ENCODE measurements at regions not wholly inside any gene's neighbourhood (a gene's known extent, or its start where the extent isn't known, plus 50 kb on each side); places are given as distances from the start of the nearest gene placed in this dataset.

DNA sequence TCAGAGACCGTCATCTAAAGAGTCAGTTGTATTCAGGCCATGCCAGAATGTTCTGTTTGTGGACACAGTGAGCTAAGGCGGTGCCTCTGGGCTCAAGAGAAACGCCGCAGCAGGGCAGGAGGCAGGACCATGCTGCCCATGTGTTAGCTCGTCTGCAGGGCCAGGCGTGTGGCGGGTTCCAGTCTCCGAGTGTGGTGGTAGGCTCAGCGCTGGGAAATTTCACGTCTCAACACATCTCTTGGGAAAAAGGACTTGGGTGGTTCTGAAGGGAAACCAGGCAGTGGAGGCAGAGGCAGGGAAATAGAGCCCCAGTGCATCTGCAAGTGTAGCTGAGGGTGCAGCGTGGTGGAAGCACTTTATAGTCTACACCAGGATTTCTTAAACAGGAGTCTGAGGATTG, 56.9 kb upstream of the TAGAP start:
- in situ Hi-C loops (cut with MboI; ENCODE audit: low sequenced_read_pairs), result loop anchor here (10.0 to 25.0 kb wide), 2 partner anchors 97 to 889 kb away; partner anchors contain the start of gene RSPH3

DNA sequence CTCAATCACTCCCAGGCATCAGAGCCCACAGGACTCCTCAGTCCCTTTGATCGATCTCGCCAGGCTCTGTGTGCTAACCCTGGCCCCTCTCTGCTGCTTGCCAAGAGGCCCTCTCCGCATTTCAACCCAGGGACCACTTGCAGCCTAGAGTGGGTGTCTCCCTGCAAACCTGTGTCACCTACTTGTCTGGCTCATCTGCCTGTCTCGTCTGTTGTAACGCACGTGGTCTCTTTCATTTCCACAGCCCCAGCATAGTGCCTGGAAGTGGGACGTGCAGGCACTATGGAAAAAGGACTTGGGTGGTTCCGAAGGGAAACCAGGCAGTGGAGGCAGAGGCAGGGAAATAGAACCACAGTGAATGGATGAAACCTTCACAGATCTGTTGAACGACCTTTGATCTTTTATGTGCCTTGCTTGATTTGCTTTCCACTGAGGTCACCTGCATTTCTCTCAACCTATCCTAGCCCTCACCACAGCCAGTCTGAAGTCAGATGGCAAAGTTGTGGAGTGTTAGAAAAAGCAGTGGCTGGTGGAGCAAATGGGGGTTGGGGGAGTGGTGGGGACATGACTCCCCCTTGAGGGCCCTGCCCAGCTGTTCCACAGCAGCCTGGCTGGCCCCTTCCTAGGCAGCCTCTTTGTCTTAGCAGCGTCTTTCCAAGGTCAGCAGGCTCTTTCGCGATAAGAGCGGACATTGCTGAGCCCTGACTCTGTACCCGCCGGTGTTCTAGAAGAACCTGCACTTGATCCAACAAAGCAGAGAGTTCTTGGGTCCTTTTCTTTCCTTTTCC, 55.8 kb upstream of the TAGAP start:
- in situ Hi-C loops (cut with MboI; ENCODE audit: low sequenced_read_pairs), result loop anchor here (10.0 to 25.0 kb wide), 2 partner anchors 96 to 888 kb away; partner anchors contain the start of gene RSPH3

DNA sequence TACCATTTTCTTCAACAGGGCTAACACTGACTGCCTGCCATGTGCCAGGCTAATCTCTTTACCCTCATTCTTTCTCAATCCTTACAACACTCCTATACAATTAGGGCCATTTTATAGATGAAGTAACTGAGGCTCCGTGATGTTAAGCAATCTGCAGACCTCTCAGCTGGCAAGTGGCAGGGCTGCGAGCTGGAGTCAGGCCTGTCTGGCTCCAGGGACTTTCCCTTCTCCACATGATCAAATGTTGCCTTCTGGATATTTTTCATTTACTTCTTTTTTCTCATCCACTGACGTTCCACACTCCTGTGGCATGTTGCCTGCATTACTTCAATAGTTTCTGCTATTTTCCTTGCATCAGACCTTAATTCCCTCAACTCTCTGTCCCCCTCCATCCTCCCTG, 55.2 kb upstream of the TAGAP start:
- in situ Hi-C loops (cut with MboI; ENCODE audit: low sequenced_read_pairs), result loop anchor here (10.0 to 25.0 kb wide), 2 partner anchors 95 to 888 kb away; partner anchors contain the start of gene RSPH3

DNA sequence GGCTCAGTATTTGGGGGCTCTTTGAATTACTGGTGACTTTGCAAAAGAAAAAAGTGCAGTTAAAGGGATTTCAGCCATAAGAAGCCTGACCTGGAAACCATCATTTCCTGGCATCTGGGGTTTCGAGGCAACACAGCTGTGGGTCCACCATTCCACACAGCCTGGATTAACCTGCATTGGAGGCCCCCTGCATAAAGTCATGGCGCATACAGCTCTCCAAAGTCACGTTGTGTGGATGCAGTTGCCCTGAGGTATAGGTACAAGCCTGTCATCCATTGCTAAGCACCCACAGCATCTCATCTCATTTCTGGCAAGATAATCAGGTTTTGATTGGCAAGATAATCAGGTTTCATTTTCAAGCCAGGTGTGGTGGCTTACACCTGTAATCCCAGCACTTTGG, 54.5 kb upstream of the TAGAP start:
- in situ Hi-C loops (cut with MboI; ENCODE audit: low sequenced_read_pairs), result no loop called here

DNA sequence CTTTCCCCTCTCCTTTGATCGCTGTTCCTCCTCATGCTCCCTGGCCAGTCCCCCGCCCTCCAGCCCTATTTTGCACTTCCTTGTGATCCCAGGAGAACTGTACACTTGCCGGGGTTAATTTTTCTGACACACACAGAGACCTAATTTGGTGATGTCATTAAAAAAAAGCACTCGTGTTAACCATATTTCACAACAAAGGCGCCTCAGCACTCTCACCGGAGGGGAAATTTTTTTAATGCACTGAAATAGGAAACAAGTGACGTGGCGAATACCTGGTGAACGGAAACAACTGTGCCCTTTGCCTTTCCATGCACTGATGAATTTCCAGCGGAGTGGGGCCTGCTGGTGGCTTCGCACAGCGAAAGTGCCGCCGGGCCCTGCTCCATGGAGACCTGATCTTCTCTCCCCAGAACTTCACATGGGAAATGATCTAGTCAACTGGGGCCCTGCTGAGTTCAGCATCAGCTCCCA, 53.9 kb upstream of the TAGAP start:
- in situ Hi-C loops (cut with MboI; ENCODE audit: low sequenced_read_pairs), result no loop called here

DNA sequence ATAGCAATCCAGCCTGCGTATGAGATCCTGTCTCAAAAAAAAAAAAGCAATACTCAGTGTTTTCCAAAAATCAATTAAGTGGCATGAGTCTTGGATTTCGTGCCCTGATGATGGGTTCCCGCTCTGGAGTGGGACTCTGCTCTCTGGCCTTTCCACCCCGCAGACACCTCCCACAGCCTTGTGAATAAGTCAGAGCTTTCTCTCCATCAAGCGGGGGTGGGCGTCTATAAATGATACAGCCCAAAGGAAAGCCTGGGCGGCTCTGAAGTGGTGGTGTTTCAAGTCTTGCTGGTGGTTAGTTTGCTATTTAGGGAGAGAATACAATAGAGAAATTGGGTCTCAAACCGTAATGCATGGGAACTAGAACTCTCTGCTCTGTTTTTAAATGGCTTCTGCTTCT, 52.5 kb upstream of the TAGAP start:
- in situ Hi-C loops (cut with MboI; ENCODE audit: low sequenced_read_pairs), result no loop called here

DNA sequence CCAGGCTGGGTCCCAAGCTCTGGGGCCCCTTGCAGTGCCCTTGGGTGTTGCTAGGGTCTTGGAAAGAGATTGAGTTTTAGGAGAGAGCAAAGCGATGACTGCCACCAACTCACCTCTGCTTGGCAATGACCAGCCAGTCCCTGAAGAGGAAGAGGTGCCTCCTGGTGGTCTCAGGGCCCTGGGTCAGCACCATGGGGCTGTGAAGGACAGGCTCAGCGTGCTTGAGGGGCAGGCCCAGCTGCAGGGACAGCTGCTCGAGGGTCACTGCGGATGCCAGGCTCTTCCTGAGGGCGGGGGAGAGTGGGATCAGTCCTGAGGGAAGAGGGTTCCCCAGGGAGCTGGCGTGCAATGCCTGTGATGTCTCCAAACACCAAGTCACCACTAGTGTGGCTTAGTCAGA, 50.8 kb upstream of the TAGAP start:
- in situ Hi-C loops (cut with MboI; ENCODE audit: low sequenced_read_pairs), result no loop called here

DNA sequence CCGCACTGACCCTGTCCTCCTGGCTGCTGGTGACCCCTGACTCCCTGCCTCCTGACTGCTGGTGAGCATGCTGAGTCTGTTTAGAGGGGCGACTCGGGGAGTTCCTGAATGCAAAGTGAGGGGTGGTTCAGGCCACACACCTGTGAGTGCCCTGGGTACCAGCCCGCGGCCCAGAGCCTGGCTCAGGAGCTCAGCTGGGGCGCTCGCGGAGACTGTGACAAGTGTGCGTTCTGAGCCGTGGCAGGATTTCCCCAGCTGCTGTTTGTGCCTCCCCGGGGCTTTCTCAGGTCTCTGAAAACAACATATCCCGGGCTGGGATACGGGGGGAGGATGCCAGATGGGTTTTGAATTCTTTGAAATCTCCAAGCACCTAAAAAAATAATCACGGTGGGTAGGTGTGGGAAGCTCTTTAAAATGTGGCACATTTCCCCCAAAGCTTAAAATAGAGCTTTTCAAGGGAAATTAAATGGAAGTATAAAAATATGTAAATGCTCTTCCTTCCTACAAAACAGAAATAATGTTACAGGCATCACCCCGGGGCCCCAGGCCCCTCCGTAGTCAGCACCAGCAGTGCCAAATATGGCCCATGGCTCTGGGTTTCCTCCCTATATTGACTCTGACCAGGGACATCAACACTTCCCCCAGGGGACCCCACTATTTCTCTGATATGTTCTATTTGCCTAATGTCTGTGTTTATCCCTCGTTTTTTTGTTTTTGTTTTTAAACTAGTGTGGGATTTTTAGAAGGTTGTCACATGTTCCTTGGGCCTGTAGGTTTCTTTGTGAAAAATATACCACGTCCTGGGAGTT, 49.9 kb upstream of the TAGAP start:
- in situ Hi-C loops (cut with MboI; ENCODE audit: low sequenced_read_pairs), result no loop called here
